ENCODE measurements at regions not wholly inside any gene's neighbourhood (a gene's known extent, or its start where the extent isn't known, plus 50 kb on each side); places are given as distances from the start of the nearest gene placed in this dataset.

DNA sequence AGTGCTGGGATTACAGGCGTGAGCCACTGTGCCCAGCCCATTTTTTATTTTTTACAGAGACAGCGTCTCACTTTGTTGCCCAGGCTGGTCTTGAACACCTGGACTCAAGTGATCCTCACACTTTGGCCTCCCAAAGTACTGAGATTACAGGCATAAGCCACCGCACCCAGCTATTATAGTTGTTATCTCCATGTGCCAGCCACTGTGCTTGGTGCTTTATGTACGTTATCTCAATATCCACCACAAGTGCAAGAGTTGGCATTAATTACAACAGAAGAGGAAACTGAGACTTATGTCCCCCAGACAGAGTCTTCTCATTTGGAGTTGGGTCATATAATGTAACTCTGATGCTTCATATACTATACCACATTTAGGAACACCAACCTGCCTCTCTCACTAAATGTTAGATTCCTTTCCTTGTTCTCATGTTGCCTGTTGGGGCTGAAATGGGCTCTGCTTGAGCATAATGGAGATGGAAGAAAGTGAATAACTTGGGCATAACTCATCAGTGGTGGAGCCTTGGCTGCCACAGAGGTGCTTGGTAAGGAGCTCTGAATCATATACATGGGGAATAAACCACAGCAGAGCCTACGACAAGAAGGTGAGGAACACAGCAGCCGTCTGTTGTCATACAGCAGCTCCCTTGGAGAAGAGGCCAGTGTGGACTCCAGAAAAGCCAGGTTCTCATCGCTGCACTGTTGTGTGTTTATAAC lies 84.3 kb downstream of the SPRY1 start:
- no peaks in the 10 kb centered on the region for H3K36me3 ChIP-seq
- no peaks in the 10 kb centered on the region for H3K27me3 ChIP-seq (ENCODE audit: low read depth)
- intact Hi-C loops (cut with DNase I), result no loop called here
- no peaks in the 10 kb centered on the region for H3K9me3 ChIP-seq
- no peak overlapping the region for H3K4me3 ChIP-seq
- peaks cover 15% of the 10 kb centered on the region for H3K4me1 ChIP-seq
- peak overlapping the region; percentile 11 for H3K27ac ChIP-seq
- no peak for DNase-seq
- TF ChIP-seq, protein P1, sequence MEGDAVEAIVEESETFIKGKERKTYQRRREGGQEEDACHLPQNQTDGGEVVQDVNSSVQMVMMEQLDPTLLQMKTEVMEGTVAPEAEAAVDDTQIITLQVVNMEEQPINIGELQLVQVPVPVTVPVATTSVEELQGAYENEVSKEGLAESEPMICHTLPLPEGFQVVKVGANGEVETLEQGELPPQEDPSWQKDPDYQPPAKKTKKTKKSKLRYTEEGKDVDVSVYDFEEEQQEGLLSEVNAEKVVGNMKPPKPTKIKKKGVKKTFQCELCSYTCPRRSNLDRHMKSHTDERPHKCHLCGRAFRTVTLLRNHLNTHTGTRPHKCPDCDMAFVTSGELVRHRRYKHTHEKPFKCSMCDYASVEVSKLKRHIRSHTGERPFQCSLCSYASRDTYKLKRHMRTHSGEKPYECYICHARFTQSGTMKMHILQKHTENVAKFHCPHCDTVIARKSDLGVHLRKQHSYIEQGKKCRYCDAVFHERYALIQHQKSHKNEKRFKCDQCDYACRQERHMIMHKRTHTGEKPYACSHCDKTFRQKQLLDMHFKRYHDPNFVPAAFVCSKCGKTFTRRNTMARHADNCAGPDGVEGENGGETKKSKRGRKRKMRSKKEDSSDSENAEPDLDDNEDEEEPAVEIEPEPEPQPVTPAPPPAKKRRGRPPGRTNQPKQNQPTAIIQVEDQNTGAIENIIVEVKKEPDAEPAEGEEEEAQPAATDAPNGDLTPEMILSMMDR (IDR thresholded peaks at IDR 0.05), result no peak
- ATAC-seq, result no peak

DNA sequence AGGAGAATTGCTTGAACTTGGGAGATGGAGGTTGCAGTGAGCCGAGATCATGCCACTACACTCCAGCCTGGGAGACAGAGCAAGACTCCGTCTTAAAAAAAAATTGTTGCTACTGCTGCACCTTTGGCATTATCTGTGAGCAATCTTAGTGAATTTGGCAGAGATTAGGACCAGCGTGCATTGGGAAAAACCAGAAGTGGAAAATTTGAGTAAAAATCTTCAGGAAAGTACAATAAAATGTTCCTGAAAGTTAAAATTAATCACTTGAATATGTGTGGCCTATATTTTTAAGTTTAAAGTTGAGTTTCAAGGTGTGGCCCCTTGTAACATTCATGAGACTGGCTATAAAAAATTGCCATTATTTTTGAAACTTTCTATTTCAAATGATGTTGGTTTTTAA lies 85.1 kb downstream of the SPRY1 start:
- TF ChIP-seq, protein P1 (IDR thresholded peaks at IDR 0.05), result no peak
- intact Hi-C loops (cut with DNase I), result no loop called here
- DNase-seq (no peak), ATAC-seq (no peak)
- Histone ChIP-seq H3K4me3 (no peak overlapping the region), H3K36me3 (no peaks in the 10 kb centered on the region), H3K27me3 (ENCODE audit: low read depth) (no peaks in the 10 kb centered on the region), H3K27ac (no peak overlapping the region), H3K4me1 (peaks cover 15% of the 10 kb centered on the region), H3K9me3 (no peaks in the 10 kb centered on the region)

DNA sequence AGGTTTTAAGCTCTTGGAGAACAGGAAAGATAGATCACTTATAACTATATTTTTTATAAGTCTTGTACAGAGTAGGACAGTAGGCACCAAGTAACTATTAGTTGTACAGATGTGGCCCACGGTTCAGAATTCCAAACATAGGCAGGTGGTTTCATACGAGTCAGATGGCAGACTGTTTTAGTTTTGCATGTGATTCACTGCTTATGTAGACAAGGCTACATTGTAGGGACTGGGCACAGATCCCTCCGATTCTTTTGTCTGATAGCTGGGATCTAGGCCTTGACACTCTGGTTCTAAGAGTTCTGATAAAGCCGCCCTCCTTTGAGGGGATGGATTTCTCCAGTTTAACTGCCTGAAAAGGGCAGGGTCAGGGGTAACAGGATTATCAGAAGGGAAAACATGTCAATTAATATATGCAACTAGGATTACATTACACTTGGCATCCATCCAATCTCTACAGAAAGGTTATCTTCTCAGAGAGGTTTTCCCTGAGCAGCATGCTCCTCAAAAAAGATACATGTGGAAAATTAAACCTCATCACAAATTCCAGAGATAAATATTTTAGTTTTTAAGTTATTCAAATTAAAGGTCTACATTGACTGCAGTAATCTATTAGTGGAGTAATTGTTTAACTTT lies 87.8 kb downstream of the SPRY1 start:
- intact Hi-C loops (cut with DNase I), result no loop called here

DNA sequence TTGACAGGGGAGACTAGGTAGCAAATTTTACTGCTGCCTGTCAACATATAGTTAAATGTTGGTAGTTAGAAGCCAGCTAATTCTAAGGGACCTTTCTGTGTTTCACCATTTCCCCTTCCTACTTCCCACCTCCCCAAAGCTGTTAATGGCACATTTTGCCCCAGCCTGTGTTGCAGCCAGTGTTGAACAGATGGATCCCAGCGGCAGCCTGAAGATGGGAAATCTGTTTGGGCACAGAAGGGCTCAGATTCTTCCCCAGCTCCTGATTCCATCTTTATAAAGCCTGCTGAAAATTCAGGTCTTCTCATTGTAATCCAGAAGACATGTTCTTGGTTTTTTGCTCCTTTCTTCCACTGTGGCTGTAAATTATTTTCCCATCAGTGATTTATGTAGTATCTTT lies 89.0 kb downstream of the SPRY1 start:
- intact Hi-C loops (cut with DNase I), result no loop called here
- Histone ChIP-seq H3K27ac (no peak overlapping the region), H3K36me3 (no peaks in the 10 kb centered on the region), H3K4me3 (no peak overlapping the region), H3K27me3 (ENCODE audit: low read depth) (no peaks in the 10 kb centered on the region), H3K9me3 (no peaks in the 10 kb centered on the region), H3K4me1 (no peaks in the 10 kb centered on the region)
- TF ChIP-seq, protein P1 (IDR thresholded peaks at IDR 0.05), result no peak
- no peak for ATAC-seq
- DNase-seq, result no peak

More for the DNA sequence above, 87.8 kb downstream of the SPRY1 start:
- Histone ChIP-seq H3K4me3 (no peak overlapping the region), H3K27ac (no peak overlapping the region), H3K4me1 (no peaks in the 10 kb centered on the region), H3K9me3 (no peaks in the 10 kb centered on the region), H3K36me3 (no peaks in the 10 kb centered on the region), H3K27me3 (ENCODE audit: low read depth) (no peaks in the 10 kb centered on the region)
- DNase-seq, result no peak
- TF ChIP-seq, protein P1 (IDR thresholded peaks at IDR 0.05), result no peak
- ATAC-seq, result no peak

DNA sequence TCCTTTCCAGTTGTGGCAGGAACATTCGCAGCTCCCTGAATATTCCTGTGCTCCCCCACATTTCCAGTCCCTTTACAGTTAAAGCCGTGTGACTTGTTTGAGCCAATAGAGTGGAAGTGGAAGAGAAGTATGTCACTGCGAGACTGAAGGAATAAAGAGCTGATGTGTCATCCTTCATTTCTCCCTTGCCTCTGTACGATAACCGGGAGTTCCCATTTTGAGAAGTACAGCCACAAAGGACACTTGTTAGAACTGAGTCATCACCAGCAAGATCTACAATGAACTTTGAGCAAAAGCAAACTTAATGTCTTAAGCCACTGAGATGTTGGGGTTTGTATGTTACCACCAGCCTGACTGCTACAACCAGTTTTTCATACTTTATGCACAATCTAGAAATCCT lies 92.3 kb downstream of the SPRY1 start:
- TF ChIP-seq, protein P1 (IDR thresholded peaks at IDR 0.05), result no peak
- no peak overlapping the region for H3K4me3 ChIP-seq
- ATAC-seq, result peak; percentile 81 to 94
- intact Hi-C loops (cut with DNase I), result no loop called here
- H3K36me3 ChIP-seq, result no peaks in the 10 kb centered on the region
- H3K4me1 ChIP-seq, result no peaks in the 10 kb centered on the region
- no peaks in the 10 kb centered on the region for H3K27me3 ChIP-seq (ENCODE audit: low read depth)
- H3K27ac ChIP-seq, result no peak overlapping the region
- H3K9me3 ChIP-seq, result no peaks in the 10 kb centered on the region
- no peak for DNase-seq

Measured in lower lobe of right lung (tissue), 2 donors.